Neutrophil (primary cell): ENCODE measurements at regions not wholly inside any gene's neighbourhood (a gene's known extent, or its start where the extent isn't known, plus 50 kb on each side); places are given as distances from the start of the nearest gene placed in this dataset.

Experiments
- H3K27ac ChIP-seq: fragments of 200-600 bp; sonication (generic); 2 replicates; pipeline ENCODE4 v1.5.1; 2016; ENCODE audit warnings: mild to moderate bottlenecking, moderate library complexity
- H3K27me3 ChIP-seq: fragments of 200-600 bp; sonication (generic); 2 replicates; pipeline ENCODE4 v1.6.0; 2016; ENCODE audit warnings: mild to moderate bottlenecking
- H3K36me3 ChIP-seq: fragments of 200-600 bp; sonication (generic); 2 replicates; pipeline ENCODE4 v1.5.1; 2017
- H3K4me1 ChIP-seq, 2 experiments: fragments of 200-600 bp in 1 of 2; sonication (generic) in 1 of 2; 1 replicate in 1 of 2; 2 replicates in 1 of 2; pipeline versions ENCODE4 v1.5.1 to v1.6.1; 2013 to 2016; ENCODE audit warnings: low read depth in 1 of 2, low read length in 1 of 2, mild to moderate bottlenecking in 1 of 2, moderate library complexity in 1 of 2; ENCODE audit not compliant: control insufficient read depth in 1 of 2, insufficient read depth in 1 of 2
- H3K4me3 ChIP-seq, 2 experiments: fragments of 200-600 bp in 1 of 2; sonication (generic) in 1 of 2; 1 replicate in 1 of 2; 2 replicates in 1 of 2; pipeline ENCODE4 v1.5.1; 2013 to 2016; ENCODE audit warnings: low read depth in 1 of 2, low read length in 1 of 2, mild to moderate bottlenecking in 1 of 2, moderate library complexity in 1 of 2
- H3K9me3 ChIP-seq: fragments of 200-600 bp; sonication (generic); 2 replicates; pipeline ENCODE4 v1.5.1; 2016
- TF ChIP-seq, protein P1 (sequence below): fragments of 200-600 bp; sonication (generic); IDR thresholded peaks from 2 replicates; pipeline ENCODE4 v1.5.1; 2016; ENCODE audit warnings: antibody characterized with exemption

DNA sequence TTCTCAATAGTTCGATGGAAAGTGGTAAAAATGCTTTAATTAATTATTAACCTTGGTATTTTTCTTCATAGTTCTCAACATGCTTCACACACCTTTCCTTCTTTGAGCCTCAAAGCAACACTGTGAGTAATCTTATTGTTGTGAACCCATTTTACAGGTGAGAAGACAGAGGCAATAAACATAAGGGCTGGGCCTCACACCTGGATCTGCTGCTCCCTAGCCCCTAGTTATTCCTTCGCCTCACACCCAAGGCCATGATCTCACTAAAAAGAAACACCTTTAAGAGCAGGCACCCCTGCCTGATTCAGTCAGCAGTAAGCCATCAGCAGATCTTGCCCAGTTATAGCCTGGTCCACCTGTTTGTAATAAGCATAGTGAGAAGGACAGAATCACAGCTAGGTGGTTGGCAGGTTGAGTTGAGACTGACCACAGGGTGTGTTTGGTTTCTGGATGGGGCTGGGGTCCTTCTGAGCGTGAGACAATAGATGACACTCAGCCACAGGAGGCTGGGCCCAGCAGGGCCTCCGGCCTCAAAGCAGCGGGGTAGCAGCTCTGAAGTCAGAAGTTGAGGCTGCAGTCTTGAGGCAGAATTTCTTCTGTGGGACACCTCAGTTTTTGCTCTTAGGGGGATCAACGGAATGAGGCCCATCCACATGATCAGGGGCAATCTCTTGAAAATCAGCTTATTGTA is 203.9 kb downstream of the RHOU start:
- H3K4me3 ChIP-seq, result peak overlapping the region in 1 of 2 experiments; percentile 3
- peaks cover 77 to 80% of the 10 kb centered on the region in 2 experiments for H3K4me1 ChIP-seq
- no peaks in the 10 kb centered on the region for H3K36me3 ChIP-seq
- no peaks in the 10 kb centered on the region for H3K27me3 ChIP-seq
- peak overlapping the region; percentile 87 for H3K27ac ChIP-seq
- H3K9me3 ChIP-seq, result no peaks in the 10 kb centered on the region
- TF ChIP-seq, protein P1, sequence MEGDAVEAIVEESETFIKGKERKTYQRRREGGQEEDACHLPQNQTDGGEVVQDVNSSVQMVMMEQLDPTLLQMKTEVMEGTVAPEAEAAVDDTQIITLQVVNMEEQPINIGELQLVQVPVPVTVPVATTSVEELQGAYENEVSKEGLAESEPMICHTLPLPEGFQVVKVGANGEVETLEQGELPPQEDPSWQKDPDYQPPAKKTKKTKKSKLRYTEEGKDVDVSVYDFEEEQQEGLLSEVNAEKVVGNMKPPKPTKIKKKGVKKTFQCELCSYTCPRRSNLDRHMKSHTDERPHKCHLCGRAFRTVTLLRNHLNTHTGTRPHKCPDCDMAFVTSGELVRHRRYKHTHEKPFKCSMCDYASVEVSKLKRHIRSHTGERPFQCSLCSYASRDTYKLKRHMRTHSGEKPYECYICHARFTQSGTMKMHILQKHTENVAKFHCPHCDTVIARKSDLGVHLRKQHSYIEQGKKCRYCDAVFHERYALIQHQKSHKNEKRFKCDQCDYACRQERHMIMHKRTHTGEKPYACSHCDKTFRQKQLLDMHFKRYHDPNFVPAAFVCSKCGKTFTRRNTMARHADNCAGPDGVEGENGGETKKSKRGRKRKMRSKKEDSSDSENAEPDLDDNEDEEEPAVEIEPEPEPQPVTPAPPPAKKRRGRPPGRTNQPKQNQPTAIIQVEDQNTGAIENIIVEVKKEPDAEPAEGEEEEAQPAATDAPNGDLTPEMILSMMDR, result no peak

DNA sequence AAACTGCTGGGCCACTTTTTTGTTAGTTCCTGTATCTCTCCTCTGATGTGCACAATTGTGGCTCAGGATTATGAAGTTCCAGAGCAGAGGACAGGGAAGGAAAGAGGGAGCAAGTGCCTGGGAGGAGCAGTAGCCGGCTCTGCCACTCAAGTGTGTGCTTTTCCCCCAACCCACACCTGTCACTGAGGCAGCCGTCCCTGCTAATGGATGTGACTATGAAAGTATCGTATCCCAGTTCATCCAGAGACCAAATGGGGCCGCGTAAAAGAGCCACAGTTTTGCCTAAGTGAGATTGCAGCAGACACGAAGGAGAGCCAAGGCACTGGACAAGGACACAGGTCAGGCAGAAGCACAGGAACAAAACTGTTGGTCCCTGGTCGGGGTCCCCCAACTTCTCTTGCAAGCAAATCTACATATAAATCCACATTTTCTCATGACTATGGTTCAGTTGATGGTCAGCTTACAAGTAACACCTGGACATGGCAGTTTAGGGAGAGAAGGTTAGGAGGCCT is 204.7 kb downstream of the RHOU start:
- TF ChIP-seq, protein P1, result no peak
- Histone ChIP-seq H3K27me3 (no peaks in the 10 kb centered on the region), H3K4me3 (no peak overlapping the region), H3K4me1 (peaks cover 85 to 88% of the 10 kb centered on the region in 2 experiments), H3K36me3 (no peaks in the 10 kb centered on the region), H3K27ac (peak overlapping the region; percentile 87), H3K9me3 (no peaks in the 10 kb centered on the region)

DNA sequence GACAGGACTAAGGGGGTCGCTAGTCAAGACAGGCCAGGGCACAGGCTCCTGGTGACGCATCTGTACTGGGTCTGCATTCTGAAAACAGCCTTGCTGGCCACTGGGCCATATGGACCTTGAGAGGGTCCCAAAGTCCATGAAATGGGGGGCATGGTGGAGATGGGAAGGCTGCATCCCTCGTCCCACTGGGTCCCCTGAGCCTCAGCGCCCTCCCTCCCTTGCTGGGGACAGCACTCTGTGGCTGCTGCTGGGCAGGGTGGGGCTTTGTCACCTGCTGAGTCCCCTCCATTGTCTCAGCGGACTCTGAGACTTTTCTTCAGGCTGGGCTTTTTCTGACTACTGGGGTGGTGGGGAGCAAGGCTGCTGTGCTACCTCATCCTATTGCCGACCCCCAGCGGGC is 205.2 kb downstream of the RHOU start:
- peak overlapping the region; percentile 87 for H3K27ac ChIP-seq

DNA sequence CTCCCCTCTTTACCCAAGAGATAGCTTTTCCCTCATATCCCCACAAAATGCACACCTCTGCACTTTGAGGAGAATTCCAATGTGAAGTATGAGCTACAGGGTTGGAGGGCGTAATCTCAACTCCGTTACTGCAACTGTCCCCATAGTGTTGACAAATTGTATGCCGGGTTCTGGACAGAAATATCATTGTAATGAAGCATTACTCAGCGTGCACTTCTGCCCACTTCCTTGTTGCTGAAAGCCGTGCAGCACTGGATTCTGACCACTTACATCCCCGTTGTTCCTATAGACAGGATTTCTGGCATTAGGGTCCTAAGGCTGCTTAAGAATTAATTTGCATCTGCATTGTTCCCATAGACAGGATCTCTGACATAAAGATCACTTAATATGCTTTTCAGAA is 205.6 kb downstream of the RHOU start:
- peaks cover 88 to 92% of the 10 kb centered on the region in 2 experiments for H3K4me1 ChIP-seq
- H3K4me3 ChIP-seq, result peak overlapping the region; percentile 0 to 34
- H3K9me3 ChIP-seq, result no peaks in the 10 kb centered on the region
- TF ChIP-seq, protein P1, result no peak
- no peaks in the 10 kb centered on the region for H3K36me3 ChIP-seq
- peak overlapping the region; percentile 87 for H3K27ac ChIP-seq
- no peaks in the 10 kb centered on the region for H3K27me3 ChIP-seq

More for the DNA sequence above, 205.2 kb downstream of the RHOU start:
- peaks cover 90 to 92% of the 10 kb centered on the region in 2 experiments for H3K4me1 ChIP-seq
- no peaks in the 10 kb centered on the region for H3K9me3 ChIP-seq
- H3K36me3 ChIP-seq, result no peaks in the 10 kb centered on the region
- H3K4me3 ChIP-seq, result peak overlapping the region; percentile 0 to 34
- H3K27me3 ChIP-seq, result no peaks in the 10 kb centered on the region
- TF ChIP-seq, protein P1, result no peak

DNA sequence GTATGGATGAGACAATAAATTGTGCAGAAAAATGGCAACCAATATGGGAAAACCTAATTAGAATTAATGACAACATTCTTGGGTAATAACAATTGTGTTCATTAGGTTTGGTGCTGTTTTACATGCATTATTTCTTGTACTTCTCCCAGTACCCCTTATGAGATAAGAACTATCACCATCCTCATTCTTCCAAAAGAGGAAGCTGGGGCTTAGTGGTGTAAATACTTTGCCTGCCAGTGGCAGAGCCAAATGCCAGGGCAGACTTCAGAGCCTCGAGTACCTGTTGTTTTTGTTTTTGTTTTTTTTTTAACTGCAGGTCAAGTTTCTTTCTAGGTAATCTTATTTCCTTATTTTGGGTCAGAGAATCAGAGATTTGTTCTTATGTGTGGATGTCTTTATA is 206.4 kb downstream of the RHOU start:
- TF ChIP-seq, protein P1, result no peak
- H3K36me3 ChIP-seq, result no peaks in the 10 kb centered on the region
- H3K4me3 ChIP-seq, result peak overlapping the region in 1 of 2 experiments; percentile 24
- H3K27me3 ChIP-seq, result no peaks in the 10 kb centered on the region
- H3K27ac ChIP-seq, result peak overlapping the region; percentile 87
- peaks cover 81 to 92% of the 10 kb centered on the region in 2 experiments for H3K4me1 ChIP-seq
- H3K9me3 ChIP-seq, result no peaks in the 10 kb centered on the region
